ENCODE measurements at regions not wholly inside any gene's neighbourhood (a gene's known extent, or its start where the extent isn't known, plus 50 kb on each side); places are given as distances from the start of the nearest gene placed in this dataset.

GRCh38 chr12:94775710-94776109, 125.4 kb upstream of the TMCC3 start:
- no peak overlapping the region for H3K4me2 ChIP-seq (ENCODE audit: low read length)
- H3K4me1 ChIP-seq (ENCODE audit: control insufficient read depth, insufficient read depth, low read length), result peaks cover 5% of the 10 kb centered on the region
- no peaks in the 10 kb centered on the region for H3K36me3 ChIP-seq (ENCODE audit: insufficient read depth, low read length)
- no peak overlapping the region for H3K4me3 ChIP-seq (ENCODE audit: low read length)
- H3K27me3 ChIP-seq (ENCODE audit: control insufficient read depth, insufficient read depth, low read length), result peaks cover 56% of the 10 kb centered on the region
- H3K9me3 ChIP-seq (replicated peaks; ENCODE audit: low read length), result peaks cover 6% of the 10 kb centered on the region
- no peak overlapping the region for H3K9ac ChIP-seq (ENCODE audit: low read depth, low read length)

- Histone ChIP-seq H3K4me2 (ENCODE audit: low read length) (no peak overlapping the region), H3K9ac (ENCODE audit: low read depth, low read length) (no peak overlapping the region), H3K36me3 (ENCODE audit: insufficient read depth, low read length) (no peaks in the 10 kb centered on the region), H3K9me3 (replicated peaks; ENCODE audit: low read length) (peaks cover 6% of the 10 kb centered on the region), H3K4me1 (ENCODE audit: control insufficient read depth, insufficient read depth, low read length) (peaks cover 4% of the 10 kb centered on the region), H3K27me3 (ENCODE audit: control insufficient read depth, insufficient read depth, low read length) (peaks cover 62% of the 10 kb centered on the region), H3K4me3 (ENCODE audit: low read length) (no peak overlapping the region)
These were observed 121.4 kb upstream of the TMCC3 start for GRCh38 chr12:94771741-94772140.

- H3K36me3 ChIP-seq (ENCODE audit: insufficient read depth, low read length), result no peaks in the 10 kb centered on the region
- H3K4me2 ChIP-seq (ENCODE audit: low read length), result no peak overlapping the region
These were observed 120.8 kb upstream of the TMCC3 start for GRCh38 chr12:94771199-94771598.

GRCh38 chr12:94770791-94771190, 120.4 kb upstream of the TMCC3 start:
- Histone ChIP-seq H3K4me2 (ENCODE audit: low read length) (no peak overlapping the region), H3K9me3 (replicated peaks; ENCODE audit: low read length) (peaks cover 6% of the 10 kb centered on the region), H3K4me1 (ENCODE audit: control insufficient read depth, insufficient read depth, low read length) (peaks cover 4% of the 10 kb centered on the region), H3K27me3 (ENCODE audit: control insufficient read depth, insufficient read depth, low read length) (peaks cover 53% of the 10 kb centered on the region), H3K36me3 (ENCODE audit: insufficient read depth, low read length) (no peaks in the 10 kb centered on the region), H3K9ac (ENCODE audit: low read depth, low read length) (no peak overlapping the region), H3K4me3 (ENCODE audit: low read length) (no peak overlapping the region)

More at GRCh38 chr12:94771199-94771598, 120.8 kb upstream of the TMCC3 start:
- Histone ChIP-seq H3K9ac (ENCODE audit: low read depth, low read length) (no peak overlapping the region), H3K4me3 (ENCODE audit: low read length) (no peak overlapping the region), H3K9me3 (replicated peaks; ENCODE audit: low read length) (peaks cover 6% of the 10 kb centered on the region), H3K27me3 (ENCODE audit: control insufficient read depth, insufficient read depth, low read length) (peaks cover 57% of the 10 kb centered on the region), H3K4me1 (ENCODE audit: control insufficient read depth, insufficient read depth, low read length) (peaks cover 4% of the 10 kb centered on the region)

GRCh38 chr12:94769776-94770759, 119.7 kb upstream of the TMCC3 start:
- Histone ChIP-seq H3K27me3 (ENCODE audit: control insufficient read depth, insufficient read depth, low read length) (peaks cover 46% of the 10 kb centered on the region), H3K4me2 (ENCODE audit: low read length) (no peak overlapping the region), H3K9me3 (replicated peaks; ENCODE audit: low read length) (peaks cover 6% of the 10 kb centered on the region), H3K9ac (ENCODE audit: low read depth, low read length) (no peak overlapping the region), H3K36me3 (ENCODE audit: insufficient read depth, low read length) (no peaks in the 10 kb centered on the region), H3K4me3 (ENCODE audit: low read length) (no peak overlapping the region), H3K4me1 (ENCODE audit: control insufficient read depth, insufficient read depth, low read length) (peaks cover 4% of the 10 kb centered on the region)

GRCh38 chr12:94769047-94769420, 118.7 kb upstream of the TMCC3 start:
- H3K4me1 ChIP-seq (ENCODE audit: control insufficient read depth, insufficient read depth, low read length), result peaks cover 4% of the 10 kb centered on the region

GRCh38 chr12:94768398-94769046, 118.2 kb upstream of the TMCC3 start:
- Histone ChIP-seq H3K9me3 (replicated peaks; ENCODE audit: low read length) (no peaks in the 10 kb centered on the region), H3K4me3 (ENCODE audit: low read length) (no peak overlapping the region), H3K4me2 (ENCODE audit: low read length) (no peak overlapping the region), H3K9ac (ENCODE audit: low read depth, low read length) (no peak overlapping the region), H3K4me1 (ENCODE audit: control insufficient read depth, insufficient read depth, low read length) (peaks cover 4% of the 10 kb centered on the region), H3K36me3 (ENCODE audit: insufficient read depth, low read length) (no peaks in the 10 kb centered on the region), H3K27me3 (ENCODE audit: control insufficient read depth, insufficient read depth, low read length) (peaks cover 35% of the 10 kb centered on the region)

More at GRCh38 chr12:94769047-94769420, 118.7 kb upstream of the TMCC3 start:
- Histone ChIP-seq H3K9me3 (replicated peaks; ENCODE audit: low read length) (peaks cover 5% of the 10 kb centered on the region), H3K4me2 (ENCODE audit: low read length) (no peak overlapping the region), H3K4me3 (ENCODE audit: low read length) (no peak overlapping the region), H3K36me3 (ENCODE audit: insufficient read depth, low read length) (no peaks in the 10 kb centered on the region), H3K27me3 (ENCODE audit: control insufficient read depth, insufficient read depth, low read length) (peaks cover 40% of the 10 kb centered on the region), H3K9ac (ENCODE audit: low read depth, low read length) (no peak overlapping the region)

GRCh38 chr12:94767956-94768355, 117.6 kb upstream of the TMCC3 start:
- Histone ChIP-seq H3K4me2 (ENCODE audit: low read length) (no peak overlapping the region), H3K9ac (ENCODE audit: low read depth, low read length) (no peak overlapping the region), H3K27me3 (ENCODE audit: control insufficient read depth, insufficient read depth, low read length) (peaks cover 35% of the 10 kb centered on the region), H3K4me1 (ENCODE audit: control insufficient read depth, insufficient read depth, low read length) (peaks cover 4% of the 10 kb centered on the region), H3K4me3 (ENCODE audit: low read length) (no peak overlapping the region), H3K9me3 (replicated peaks; ENCODE audit: low read length) (no peaks in the 10 kb centered on the region), H3K36me3 (ENCODE audit: insufficient read depth, low read length) (no peaks in the 10 kb centered on the region)

- H3K9ac ChIP-seq (ENCODE audit: low read depth, low read length), result no peak overlapping the region
- no peak overlapping the region for H3K4me2 ChIP-seq (ENCODE audit: low read length)
- H3K9me3 ChIP-seq (replicated peaks; ENCODE audit: low read length), result no peaks in the 10 kb centered on the region
- peaks cover 8% of the 10 kb centered on the region for H3K4me1 ChIP-seq (ENCODE audit: control insufficient read depth, insufficient read depth, low read length)
- H3K36me3 ChIP-seq (ENCODE audit: insufficient read depth, low read length), result no peaks in the 10 kb centered on the region
- no peak overlapping the region for H3K4me3 ChIP-seq (ENCODE audit: low read length)
- H3K27me3 ChIP-seq (ENCODE audit: control insufficient read depth, insufficient read depth, low read length), result peaks cover 26% of the 10 kb centered on the region
These were observed 116.0 kb upstream of the TMCC3 start for GRCh38 chr12:94766397-94766796.

- peaks cover 2% of the 10 kb centered on the region for H3K27me3 ChIP-seq (ENCODE audit: control insufficient read depth, insufficient read depth, low read length)
These were observed 113.1 kb upstream of the TMCC3 start for GRCh38 chr12:94763462-94763861.

GRCh38 chr12:94762943-94763342, 112.6 kb upstream of the TMCC3 start:
- no peaks in the 10 kb centered on the region for H3K27me3 ChIP-seq (ENCODE audit: control insufficient read depth, insufficient read depth, low read length)
- no peak overlapping the region for H3K4me3 ChIP-seq (ENCODE audit: low read length)
- H3K9me3 ChIP-seq (replicated peaks; ENCODE audit: low read length), result no peaks in the 10 kb centered on the region
- no peak overlapping the region for H3K9ac ChIP-seq (ENCODE audit: low read depth, low read length)
- no peaks in the 10 kb centered on the region for H3K36me3 ChIP-seq (ENCODE audit: insufficient read depth, low read length)
- no peak overlapping the region for H3K4me2 ChIP-seq (ENCODE audit: low read length)
- H3K4me1 ChIP-seq (ENCODE audit: control insufficient read depth, insufficient read depth, low read length), result peaks cover 4% of the 10 kb centered on the region

More at GRCh38 chr12:94763462-94763861, 113.1 kb upstream of the TMCC3 start:
- Histone ChIP-seq H3K9ac (ENCODE audit: low read depth, low read length) (no peak overlapping the region), H3K4me2 (ENCODE audit: low read length) (no peak overlapping the region), H3K9me3 (replicated peaks; ENCODE audit: low read length) (no peaks in the 10 kb centered on the region), H3K4me3 (ENCODE audit: low read length) (no peak overlapping the region), H3K36me3 (ENCODE audit: insufficient read depth, low read length) (no peaks in the 10 kb centered on the region), H3K4me1 (ENCODE audit: control insufficient read depth, insufficient read depth, low read length) (peaks cover 7% of the 10 kb centered on the region)
